ENCODE measurements at regions not wholly inside any gene's neighbourhood (a gene's known extent, or its start where the extent isn't known, plus 50 kb on each side); places are given as distances from the start of the nearest gene placed in this dataset.

DNA sequence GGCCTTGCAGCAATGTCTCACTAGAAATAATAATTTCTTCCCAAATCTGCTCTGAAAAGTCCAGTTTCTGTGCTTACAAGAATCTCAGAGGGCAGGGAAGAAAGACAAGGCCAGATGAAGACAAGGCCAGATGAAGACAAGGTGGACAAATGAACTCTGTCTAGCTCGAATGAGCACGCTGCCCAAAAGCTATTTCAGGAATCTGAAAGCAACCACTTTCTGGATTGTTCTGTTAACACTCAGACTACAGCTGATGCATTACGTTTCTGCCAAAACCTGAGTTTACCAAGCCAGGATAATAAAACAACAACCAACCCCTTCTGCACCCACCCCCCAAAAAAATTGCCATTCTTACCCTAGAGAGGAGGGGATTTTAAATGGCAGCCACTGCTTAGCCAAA, 1073.6 kb downstream of the SORCS3 start:
- H3K27me3 ChIP-seq (replicated peaks in 1 of 7) = no peaks in the 10 kb centered on the region
- H3K9me3 ChIP-seq = peaks cover 0 to 18% (median 3%) of the 10 kb centered on the region in 8 donors
- H3K4me1 ChIP-seq = no peaks in the 10 kb centered on the region
- no peak overlapping the region for H3K27ac ChIP-seq
- intact Hi-C loops (cut with DNase I; ENCODE audit: low total_unique reads) = no loop called here
- no peaks in the 10 kb centered on the region for H3K36me3 ChIP-seq
- WGBS, 5 donors = 64 to 82% (median 75%) methylated on average over 3 of the region's 3 CpGs
- TF ChIP-seq POLR2AphosphoS5 (IDR thresholded peaks at IDR 0.05) (no peak), CTCF (IDR thresholded peaks at IDR 0.05 in 8 of 11, conservative IDR thresholded peaks at IDR 0.05 in 3 of 11) (no peak), POLR2A (IDR thresholded peaks at IDR 0.05) (no peak)
- DNase-seq = no peak
- H3K4me3 ChIP-seq = no peak overlapping the region

- WGBS, 5 donors = 68 to 83% (median 75%) methylated on average over 2 of the region's 2 CpGs
- TF ChIP-seq CTCF (IDR thresholded peaks at IDR 0.05 in 8 of 11, conservative IDR thresholded peaks at IDR 0.05 in 3 of 11) = no peak
- TF ChIP-seq POLR2AphosphoS5 (IDR thresholded peaks at IDR 0.05) = no peak
- TF ChIP-seq POLR2A (IDR thresholded peaks at IDR 0.05) = no peak
- intact Hi-C loops (cut with DNase I; ENCODE audit: low total_unique reads) = no loop called here
- no peaks in the 10 kb centered on the region for H3K36me3 ChIP-seq
- no peak for DNase-seq
- no peaks in the 10 kb centered on the region for H3K4me1 ChIP-seq
- no peaks in the 10 kb centered on the region for H3K27me3 ChIP-seq (replicated peaks in 1 of 7)
- no peak overlapping the region for H3K4me3 ChIP-seq
- H3K9me3 ChIP-seq = peaks cover 0 to 19% (median 10%) of the 10 kb centered on the region in 8 donors
- H3K27ac ChIP-seq = no peak overlapping the region
These were observed 1066.5 kb downstream of the SORCS3 start for GRCh38 chr10:105707603-105708002.

DNA sequence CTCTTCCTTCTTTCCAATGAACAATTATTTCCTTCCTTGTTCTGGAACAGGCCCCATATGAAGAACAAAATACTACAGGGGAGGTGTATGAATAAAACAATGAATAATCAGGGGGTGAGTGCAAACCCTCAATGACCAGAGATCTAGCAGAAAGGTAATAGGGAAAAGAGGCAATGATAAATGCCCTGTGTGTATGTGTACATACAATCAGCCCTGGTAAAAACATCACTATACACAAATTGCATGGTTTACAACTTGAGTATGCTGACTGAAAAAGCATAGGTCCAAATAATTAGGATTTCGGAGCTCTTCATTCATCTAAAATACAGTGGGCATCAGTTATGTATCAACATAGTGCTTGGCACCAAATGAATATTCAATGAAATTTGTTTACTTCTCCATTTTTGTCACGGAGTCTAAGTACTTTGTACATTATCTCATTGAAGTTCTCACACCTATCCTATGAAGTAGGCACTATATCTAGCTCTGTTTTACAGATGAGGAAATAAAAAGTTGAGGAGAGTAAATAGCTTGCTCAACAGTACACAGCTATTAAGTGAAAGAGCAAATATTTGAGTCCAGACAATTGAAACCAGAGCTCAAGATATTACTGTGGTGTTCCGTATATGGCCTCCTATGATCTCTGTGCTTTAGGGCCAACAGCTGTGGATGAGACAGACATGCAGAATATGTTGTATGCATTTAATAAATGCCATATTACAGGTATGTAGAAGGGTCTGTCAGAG, 1065.4 kb downstream of the SORCS3 start:
- intact Hi-C loops (cut with DNase I; ENCODE audit: low total_unique reads) = no loop called here
- Histone ChIP-seq H3K4me1 (no peaks in the 10 kb centered on the region), H3K9me3 (peaks cover 0 to 19% (median 10%) of the 10 kb centered on the region in 8 donors), H3K27me3 (replicated peaks in 1 of 7) (no peaks in the 10 kb centered on the region), H3K4me3 (no peak overlapping the region), H3K36me3 (no peaks in the 10 kb centered on the region), H3K27ac (no peak overlapping the region)
- WGBS, 5 donors = 78 to 85% (median 79%) methylated on average over 3 of the region's 3 CpGs
- TF ChIP-seq CTCF (IDR thresholded peaks at IDR 0.05 in 8 of 11, conservative IDR thresholded peaks at IDR 0.05 in 3 of 11) (no peak), POLR2AphosphoS5 (IDR thresholded peaks at IDR 0.05) (no peak), POLR2A (IDR thresholded peaks at IDR 0.05) (no peak)
- no peak for DNase-seq

GRCh38 chr10:105702211-105702610, 1061.1 kb downstream of the SORCS3 start:
- no peaks in the 10 kb centered on the region for H3K27me3 ChIP-seq (replicated peaks in 1 of 7)
- H3K9me3 ChIP-seq = peaks cover 0 to 5% (median 0%) of the 10 kb centered on the region in 8 donors
- no peak overlapping the region for H3K4me3 ChIP-seq
- 48 to 66% (median 64%) methylated on average over 4 of the region's 4 CpGs for WGBS, 5 donors
- no peaks in the 10 kb centered on the region for H3K4me1 ChIP-seq
- DNase-seq = no peak
- no peak for TF ChIP-seq POLR2AphosphoS5 (IDR thresholded peaks at IDR 0.05)
- TF ChIP-seq CTCF (IDR thresholded peaks at IDR 0.05 in 8 of 11, conservative IDR thresholded peaks at IDR 0.05 in 3 of 11) = no peak
- TF ChIP-seq POLR2A (IDR thresholded peaks at IDR 0.05) = no peak
- no peak overlapping the region for H3K27ac ChIP-seq
- no peaks in the 10 kb centered on the region for H3K36me3 ChIP-seq
- intact Hi-C loops (cut with DNase I; ENCODE audit: low total_unique reads) = no loop called here

All from spleen (tissue), 11 donors.